ENCODE measurements at regions not wholly inside any gene's neighbourhood (a gene's known extent, or its start where the extent isn't known, plus 50 kb on each side); places are given as distances from the start of the nearest gene placed in this dataset.

DNA sequence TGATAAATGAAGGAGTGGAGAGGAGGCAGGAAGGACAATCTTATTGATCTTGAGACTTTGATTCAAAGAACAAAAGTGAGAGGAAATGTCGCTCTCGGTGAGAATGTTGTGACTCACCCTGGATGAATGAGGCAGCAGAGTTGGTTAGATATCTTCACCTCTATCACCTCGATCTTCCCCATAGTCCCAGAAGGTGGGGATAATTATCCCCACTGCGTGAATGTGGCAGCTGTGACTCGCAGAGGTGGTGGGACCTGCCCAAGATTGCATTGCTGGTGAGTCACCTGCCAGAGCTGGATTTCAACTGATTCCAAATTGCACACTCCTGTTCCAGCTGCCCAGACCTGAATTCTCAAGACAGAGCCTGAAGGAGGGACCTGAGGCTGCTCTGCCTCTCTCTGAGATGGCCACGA, 105.0 kb downstream of the MATN1 start:
- Histone ChIP-seq H3K9me3 (ENCODE audit: insufficient read depth, low read depth, low read length) (no peaks in the 10 kb centered on the region; the same call in 1 of the 2 replicates), H3K79me2 (ENCODE audit: insufficient read depth, low read length) (no peaks in the 10 kb centered on the region), H3K9ac (ENCODE audit: low read depth, low read length, poor library complexity, severe bottlenecking) (no peak overlapping the region), H4K20me1 (ENCODE audit: insufficient read depth, low read length, poor library complexity, severe bottlenecking) (no peaks in the 10 kb centered on the region), H3K4me1 (ENCODE audit: insufficient read depth, low read length, poor library complexity, severe bottlenecking) (no peaks in the 10 kb centered on the region), H3K4me2 (ENCODE audit: low read depth, low read length, poor library complexity, severe bottlenecking) (no peak overlapping the region), H3F3A (ENCODE audit: low read depth) (no peaks in the 10 kb centered on the region), H3K4me3 (ENCODE audit: low read length, poor library complexity, severe bottlenecking) (no peak overlapping the region), H3K9me2 (replicated peaks; ENCODE audit: low read depth, low read length) (no peaks in the 10 kb centered on the region), H2AFZ (ENCODE audit: low read length) (no peak overlapping the region), H3K27me3 (ENCODE audit: insufficient read depth, low read length, poor library complexity, severe bottlenecking) (no peaks in the 10 kb centered on the region), H3K36me3 (ENCODE audit: insufficient read depth, low read length) (no peaks in the 10 kb centered on the region)
- TF ChIP-seq, protein P1, sequence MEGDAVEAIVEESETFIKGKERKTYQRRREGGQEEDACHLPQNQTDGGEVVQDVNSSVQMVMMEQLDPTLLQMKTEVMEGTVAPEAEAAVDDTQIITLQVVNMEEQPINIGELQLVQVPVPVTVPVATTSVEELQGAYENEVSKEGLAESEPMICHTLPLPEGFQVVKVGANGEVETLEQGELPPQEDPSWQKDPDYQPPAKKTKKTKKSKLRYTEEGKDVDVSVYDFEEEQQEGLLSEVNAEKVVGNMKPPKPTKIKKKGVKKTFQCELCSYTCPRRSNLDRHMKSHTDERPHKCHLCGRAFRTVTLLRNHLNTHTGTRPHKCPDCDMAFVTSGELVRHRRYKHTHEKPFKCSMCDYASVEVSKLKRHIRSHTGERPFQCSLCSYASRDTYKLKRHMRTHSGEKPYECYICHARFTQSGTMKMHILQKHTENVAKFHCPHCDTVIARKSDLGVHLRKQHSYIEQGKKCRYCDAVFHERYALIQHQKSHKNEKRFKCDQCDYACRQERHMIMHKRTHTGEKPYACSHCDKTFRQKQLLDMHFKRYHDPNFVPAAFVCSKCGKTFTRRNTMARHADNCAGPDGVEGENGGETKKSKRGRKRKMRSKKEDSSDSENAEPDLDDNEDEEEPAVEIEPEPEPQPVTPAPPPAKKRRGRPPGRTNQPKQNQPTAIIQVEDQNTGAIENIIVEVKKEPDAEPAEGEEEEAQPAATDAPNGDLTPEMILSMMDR (conservative IDR thresholded peaks at IDR 0.05; ENCODE audit: low read length) = no peak

DNA sequence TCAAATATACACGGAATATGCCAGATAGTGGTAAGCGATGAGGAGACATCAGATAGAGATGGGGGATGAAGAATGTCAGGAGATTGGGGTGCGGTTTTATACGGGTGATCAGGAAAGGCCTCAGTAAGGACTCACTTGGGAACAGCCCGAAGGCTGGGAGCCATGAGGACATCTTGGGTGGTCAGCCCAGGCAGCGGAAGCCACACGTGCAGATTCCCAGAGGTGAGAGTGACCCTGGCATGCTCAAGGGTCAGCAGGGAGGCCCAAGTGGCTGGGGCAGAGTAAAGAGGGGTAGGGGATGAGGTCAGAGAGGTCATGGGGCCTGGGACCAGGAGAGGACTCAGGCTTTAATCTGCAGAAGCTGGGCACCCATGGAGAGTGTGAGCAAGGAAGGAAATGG, 106.6 kb downstream of the MATN1 start:
- Histone ChIP-seq H3K27me3 (ENCODE audit: insufficient read depth, low read length, poor library complexity, severe bottlenecking) (no peaks in the 10 kb centered on the region), H4K20me1 (ENCODE audit: insufficient read depth, low read length, poor library complexity, severe bottlenecking) (no peaks in the 10 kb centered on the region), H2AFZ (ENCODE audit: low read length) (no peak overlapping the region), H3K9me2 (replicated peaks; ENCODE audit: low read depth, low read length) (no peaks in the 10 kb centered on the region), H3K4me3 (ENCODE audit: low read length, poor library complexity, severe bottlenecking) (no peak overlapping the region), H3K4me2 (ENCODE audit: low read depth, low read length, poor library complexity, severe bottlenecking) (no peak overlapping the region), H3K36me3 (ENCODE audit: insufficient read depth, low read length) (no peaks in the 10 kb centered on the region), H3K9ac (ENCODE audit: low read depth, low read length, poor library complexity, severe bottlenecking) (no peak overlapping the region), H3F3A (ENCODE audit: low read depth) (no peaks in the 10 kb centered on the region), H3K4me1 (ENCODE audit: insufficient read depth, low read length, poor library complexity, severe bottlenecking) (no peaks in the 10 kb centered on the region), H3K79me2 (ENCODE audit: insufficient read depth, low read length) (no peaks in the 10 kb centered on the region), H3K9me3 (ENCODE audit: insufficient read depth, low read depth, low read length) (no peaks in the 10 kb centered on the region; the same call in 1 of the 2 replicates)
- TF ChIP-seq, protein P1 (conservative IDR thresholded peaks at IDR 0.05; ENCODE audit: low read length) = no peak
- no peak for TF ChIP-seq EZH2phosphoT487 (IDR thresholded peaks at IDR 0.05; ENCODE audit: borderline replicate concordance)

DNA sequence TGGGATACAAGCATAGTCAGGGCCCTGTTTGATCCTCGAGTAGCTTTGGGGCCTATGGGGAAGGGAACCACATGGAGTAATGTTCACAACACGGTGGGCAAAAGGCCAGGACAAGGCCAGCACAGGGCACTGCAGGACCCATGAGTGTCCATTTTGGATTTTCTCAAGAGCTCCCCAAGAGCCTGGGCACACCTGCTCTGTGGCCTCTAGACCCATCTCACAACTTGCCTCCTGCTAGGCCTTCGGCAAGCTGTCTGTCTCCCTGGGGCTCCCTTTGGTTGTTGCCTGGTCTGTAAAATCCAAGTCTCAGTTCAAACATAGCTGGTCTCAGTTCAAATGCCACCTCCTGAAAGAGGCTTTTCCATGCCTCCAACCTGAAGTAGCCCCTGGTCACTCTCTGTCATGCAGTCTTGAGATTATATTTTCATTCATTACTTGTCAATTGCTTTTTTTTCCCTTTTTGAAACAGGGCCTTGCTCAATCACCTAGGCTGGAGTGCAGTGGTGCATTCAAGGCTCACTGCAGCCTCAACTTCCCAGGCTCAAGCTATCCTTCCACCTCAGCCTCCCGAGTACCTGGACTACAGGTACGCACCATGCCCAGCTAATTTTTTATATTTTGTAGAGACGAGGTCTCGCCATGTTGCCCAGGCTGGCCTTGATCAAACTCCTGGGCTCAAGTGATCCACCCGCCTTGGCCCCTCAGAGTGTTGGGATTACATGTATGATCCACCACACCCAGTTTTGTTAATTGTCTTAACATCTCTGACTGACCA, 107.4 kb downstream of the MATN1 start:
- no peaks in the 10 kb centered on the region for H3F3A ChIP-seq (ENCODE audit: low read depth)
- H2AFZ ChIP-seq (ENCODE audit: low read length) = no peak overlapping the region
- no peak overlapping the region for H3K9ac ChIP-seq (ENCODE audit: low read depth, low read length, poor library complexity, severe bottlenecking)
- H3K9me2 ChIP-seq (replicated peaks; ENCODE audit: low read depth, low read length) = no peaks in the 10 kb centered on the region
- H3K4me1 ChIP-seq (ENCODE audit: insufficient read depth, low read length, poor library complexity, severe bottlenecking) = no peaks in the 10 kb centered on the region
- TF ChIP-seq, protein P1 (conservative IDR thresholded peaks at IDR 0.05; ENCODE audit: low read length) = no peak
- TF ChIP-seq EZH2phosphoT487 (IDR thresholded peaks at IDR 0.05; ENCODE audit: borderline replicate concordance) = no peak
- no peak overlapping the region for H3K4me3 ChIP-seq (ENCODE audit: low read length, poor library complexity, severe bottlenecking)
- H3K27me3 ChIP-seq (ENCODE audit: insufficient read depth, low read length, poor library complexity, severe bottlenecking) = no peaks in the 10 kb centered on the region
- no peak overlapping the region for H3K4me2 ChIP-seq (ENCODE audit: low read depth, low read length, poor library complexity, severe bottlenecking)
- no peaks in the 10 kb centered on the region for H3K36me3 ChIP-seq (ENCODE audit: insufficient read depth, low read length)
- no peaks in the 10 kb centered on the region; the same call in 1 of the 2 replicates for H3K9me3 ChIP-seq (ENCODE audit: insufficient read depth, low read depth, low read length)
- H3K79me2 ChIP-seq (ENCODE audit: insufficient read depth, low read length) = no peaks in the 10 kb centered on the region
- no peaks in the 10 kb centered on the region for H4K20me1 ChIP-seq (ENCODE audit: insufficient read depth, low read length, poor library complexity, severe bottlenecking)
